Coronary artery (tissue), 2 donors: ENCODE measurements at regions not wholly inside any gene's neighbourhood (a gene's known extent, or its start where the extent isn't known, plus 50 kb on each side); places are given as distances from the start of the nearest gene placed in this dataset.

Source experiments
- DNase-seq: peaks from one replicate; pipeline ENCODE4 v3.0.0-alpha.2; 2017; ENCODE audit warnings: low spot score
- H3K27ac ChIP-seq, 2 donors: fragments of 200-600 bp; sonication (generic); one replicate each; pipeline ENCODE4 v1.5.1; 2016 to 2019
- H3K4me3 ChIP-seq: fragments of 200-600 bp; sonication (generic); 2 replicates; pipeline ENCODE4 v1.5.1; 2016; ENCODE audit warnings: mild to moderate bottlenecking, moderate library complexity
- CTCF ChIP-seq: fragments of 200-600 bp; sonication (generic); IDR thresholded peaks from one replicate; pipeline ENCODE4 v1.5.1; 2019; ENCODE audit warnings: antibody characterized with exemption

- TF ChIP-seq CTCF, result no peak
- no peak for DNase-seq
- H3K27ac ChIP-seq, result no peak overlapping the region
- no peak overlapping the region for H3K4me3 ChIP-seq
Measured at GRCh38 chr6:148086843-148087242, 255.8 kb upstream of the SASH1 start.

- DNase-seq, result no peak
- TF ChIP-seq CTCF, result no peak
- Histone ChIP-seq H3K27ac (no peak overlapping the region), H3K4me3 (no peak overlapping the region)
Measured at GRCh38 chr6:148087659-148088058, 255.0 kb upstream of the SASH1 start.

- DNase-seq, result no peak
- Histone ChIP-seq H3K27ac (no peak overlapping the region), H3K4me3 (no peak overlapping the region)
- TF ChIP-seq CTCF, result no peak
Measured at GRCh38 chr6:148090326-148090725, 252.3 kb upstream of the SASH1 start.

- Histone ChIP-seq H3K4me3 (no peak overlapping the region), H3K27ac (no peak overlapping the region)
- TF ChIP-seq CTCF, result no peak
- DNase-seq, result no peak
Measured at GRCh38 chr6:148091394-148091793, 251.2 kb upstream of the SASH1 start.

- Histone ChIP-seq H3K4me3 (no peak overlapping the region), H3K27ac (no peak overlapping the region)
- no peak for TF ChIP-seq CTCF
- DNase-seq, result no peak
Measured at GRCh38 chr6:148103436-148103835, 239.2 kb upstream of the SASH1 start.

GRCh38 chr6:148104131-148104530 is 238.5 kb upstream of the SASH1 start:
- no peak overlapping the region for H3K27ac ChIP-seq
- H3K4me3 ChIP-seq, result no peak overlapping the region
- DNase-seq, result no peak
- no peak for TF ChIP-seq CTCF

GRCh38 chr6:148105695-148106094 is 236.9 kb upstream of the SASH1 start:
- Histone ChIP-seq H3K27ac (no peak overlapping the region), H3K4me3 (no peak overlapping the region)
- DNase-seq, result no peak
- no peak for TF ChIP-seq CTCF
